Stomach (tissue), 4 donors: ENCODE measurements at regions not wholly inside any gene's neighbourhood (a gene's known extent, or its start where the extent isn't known, plus 50 kb on each side); places are given as distances from the start of the nearest gene placed in this dataset.

Source experiments
- CTCF ChIP-seq, 7 experiments: fragments of 450-650 bp in 4 of 7; fragments of 200-600 bp in 3 of 7; sonication (generic) in 3 of 7; IDR thresholded peaks; one replicate each; pipeline ENCODE4 v1.5.1; 2016 to 2019; ENCODE audit warnings: antibody characterized with exemption in 7 of 7, control low read depth in 2 of 7, mild to moderate bottlenecking in 1 of 7
- EP300 ChIP-seq: sonication (generic); formaldehyde crosslinking; IDR thresholded peaks from one replicate; pipeline ENCODE4 v1.6.1; 2017; ENCODE audit warnings: antibody characterized with exemption
- POLR2A ChIP-seq, 4 donors: fragments of 450-650 bp; IDR thresholded peaks; one replicate each; pipeline ENCODE4 v1.6.1; 2016; ENCODE audit warnings: antibody characterized with exemption in 4 of 4, control low read depth in 2 of 4, mild to moderate bottlenecking in 1 of 4, moderate library complexity in 1 of 4
- POLR2AphosphoS5 ChIP-seq, 3 donors: sonication (generic); formaldehyde crosslinking; IDR thresholded peaks; one replicate each; pipeline ENCODE4 v1.6.1; 2016; ENCODE audit warnings: antibody characterized with exemption in 3 of 3

DNA sequence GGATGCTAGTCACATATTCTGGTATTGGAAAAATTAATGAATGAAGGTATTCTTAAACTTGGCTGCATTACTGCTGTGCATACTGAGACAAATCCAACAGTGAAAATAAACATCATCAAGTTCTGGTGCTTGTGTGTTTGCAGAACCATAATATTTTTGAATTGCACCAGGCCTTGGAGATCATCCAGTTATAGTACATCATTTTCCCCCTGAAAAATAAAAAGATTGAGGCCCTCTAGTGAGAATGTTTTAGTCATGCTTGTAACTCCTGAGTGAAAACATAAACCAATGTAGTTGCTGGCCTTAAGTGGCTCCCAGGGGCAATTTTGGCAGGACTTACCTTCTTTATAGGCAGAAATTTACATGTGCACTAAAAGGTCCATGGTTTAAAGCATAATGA, 218.8 kb upstream of the TMEM229A start:
- TF ChIP-seq CTCF (IDR thresholded peaks at IDR 0.05), result no peak
- TF ChIP-seq POLR2A (IDR thresholded peaks at IDR 0.05), result no peak
- TF ChIP-seq POLR2AphosphoS5 (IDR thresholded peaks at IDR 0.05), result no peak
- no peak for TF ChIP-seq EP300
